ENCODE measurements at regions not wholly inside any gene's neighbourhood (a gene's known extent, or its start where the extent isn't known, plus 50 kb on each side); places are given as distances from the start of the nearest gene placed in this dataset.

DNA sequence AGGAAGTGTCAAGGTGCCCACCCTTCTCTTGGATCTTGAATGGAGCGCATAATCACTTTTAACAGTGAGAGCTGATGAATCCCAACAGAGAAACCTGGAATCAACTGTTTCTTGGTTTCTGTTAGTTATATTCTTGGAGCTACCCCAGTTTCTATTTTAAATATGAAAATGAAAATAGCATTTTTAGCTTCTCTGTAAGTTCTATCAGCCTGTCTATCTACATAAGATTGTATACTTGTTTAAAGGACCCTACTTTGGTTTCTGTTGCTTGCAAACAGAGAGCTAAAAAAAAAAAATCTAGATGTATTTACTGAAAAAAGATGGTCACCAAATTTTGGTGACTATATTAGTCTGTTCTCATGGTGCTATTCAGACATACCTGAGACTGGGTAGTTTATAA is 670.0 kb downstream of the NCAM2 start:
- Histone ChIP-seq H3K27me3 (no peaks in the 10 kb centered on the region), H3K36me3 (no peaks in the 10 kb centered on the region), H3K27ac (no peak overlapping the region), H3K4me3 (no peak overlapping the region), H3K9me3 (peaks cover 0 to 2% (median 0%) of the 10 kb centered on the region in 12 donors), H3K4me1 (no peaks in the 10 kb centered on the region)
- intact Hi-C loops (cut with DNase I): no loop called here
- ATAC-seq (no peak), DNase-seq (no peak)
- 87 to 97% (median 93%) methylated on average over 1 of the region's 1 CpG for whole genome bisulfite sequencing, 4 donors
- TF ChIP-seq POLR2A (IDR thresholded peaks at IDR 0.05): no peak
- TF ChIP-seq, protein P1, sequence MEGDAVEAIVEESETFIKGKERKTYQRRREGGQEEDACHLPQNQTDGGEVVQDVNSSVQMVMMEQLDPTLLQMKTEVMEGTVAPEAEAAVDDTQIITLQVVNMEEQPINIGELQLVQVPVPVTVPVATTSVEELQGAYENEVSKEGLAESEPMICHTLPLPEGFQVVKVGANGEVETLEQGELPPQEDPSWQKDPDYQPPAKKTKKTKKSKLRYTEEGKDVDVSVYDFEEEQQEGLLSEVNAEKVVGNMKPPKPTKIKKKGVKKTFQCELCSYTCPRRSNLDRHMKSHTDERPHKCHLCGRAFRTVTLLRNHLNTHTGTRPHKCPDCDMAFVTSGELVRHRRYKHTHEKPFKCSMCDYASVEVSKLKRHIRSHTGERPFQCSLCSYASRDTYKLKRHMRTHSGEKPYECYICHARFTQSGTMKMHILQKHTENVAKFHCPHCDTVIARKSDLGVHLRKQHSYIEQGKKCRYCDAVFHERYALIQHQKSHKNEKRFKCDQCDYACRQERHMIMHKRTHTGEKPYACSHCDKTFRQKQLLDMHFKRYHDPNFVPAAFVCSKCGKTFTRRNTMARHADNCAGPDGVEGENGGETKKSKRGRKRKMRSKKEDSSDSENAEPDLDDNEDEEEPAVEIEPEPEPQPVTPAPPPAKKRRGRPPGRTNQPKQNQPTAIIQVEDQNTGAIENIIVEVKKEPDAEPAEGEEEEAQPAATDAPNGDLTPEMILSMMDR (IDR thresholded peaks at IDR 0.05): no peak

- WGBS, 4 donors: 44 to 66% (median 60%) methylated on average over 1 of the region's 1 CpG
- intact Hi-C loops (cut with DNase I): no loop called here
- Histone ChIP-seq H3K36me3 (no peaks in the 10 kb centered on the region), H3K9me3 (peaks cover 0 to 28% (median 6%) of the 10 kb centered on the region in 12 donors), H3K4me1 (no peaks in the 10 kb centered on the region), H3K27me3 (no peaks in the 10 kb centered on the region), H3K27ac (no peak overlapping the region), H3K4me3 (no peak overlapping the region)
- no peak for TF ChIP-seq POLR2A (IDR thresholded peaks at IDR 0.05)
- TF ChIP-seq, protein P1 (IDR thresholded peaks at IDR 0.05): no peak
- ATAC-seq (no peak), DNase-seq (no peak)
Observed at GRCh38 chr21:21673959-21674358, 675.8 kb downstream of the NCAM2 start.

DNA sequence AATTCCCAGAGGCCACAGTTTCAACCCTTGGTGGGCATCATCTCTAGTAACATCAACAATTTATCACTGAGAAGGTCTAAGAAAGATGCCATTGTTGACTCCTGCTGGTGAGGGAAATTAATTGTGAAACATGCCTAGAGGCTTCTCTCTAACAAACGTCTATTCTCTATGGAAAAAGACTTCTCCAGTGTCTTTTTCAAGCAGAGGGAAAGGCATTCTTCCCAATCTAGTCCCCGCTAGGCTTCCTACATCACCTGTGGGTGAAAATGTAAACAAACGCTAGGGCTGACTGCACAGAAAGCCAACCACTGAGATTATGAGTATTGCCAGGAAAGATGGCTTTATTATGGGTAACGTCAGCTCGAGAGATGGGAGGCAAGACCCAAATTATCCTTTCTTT is 677.4 kb downstream of the NCAM2 start:
- Histone ChIP-seq H3K4me3 (no peak overlapping the region), H3K27ac (no peak overlapping the region), H3K27me3 (no peaks in the 10 kb centered on the region), H3K4me1 (no peaks in the 10 kb centered on the region), H3K36me3 (no peaks in the 10 kb centered on the region), H3K9me3 (peaks cover 0 to 36% (median 13%) of the 10 kb centered on the region in 12 donors)
- TF ChIP-seq, protein P1 (IDR thresholded peaks at IDR 0.05): no peak
- TF ChIP-seq POLR2A (IDR thresholded peaks at IDR 0.05): no peak
- intact Hi-C loops (cut with DNase I): no loop called here
- 64 to 67% (median 66%) methylated on average over 5 of the region's 5 CpGs for WGBS, 4 donors
- DNase-seq (no peak), ATAC-seq (no peak)

GRCh38 chr21:21682172-21682571 is 684.0 kb downstream of the NCAM2 start:
- intact Hi-C loops (cut with DNase I): no loop called here
- WGBS, 4 donors: 62 to 72% (median 65%) methylated on average over 2 of the region's 2 CpGs
- Histone ChIP-seq H3K27me3 (no peaks in the 10 kb centered on the region), H3K36me3 (no peaks in the 10 kb centered on the region), H3K27ac (no peak overlapping the region), H3K9me3 (peaks cover 0 to 31% (median 13%) of the 10 kb centered on the region in 12 donors), H3K4me3 (no peak overlapping the region), H3K4me1 (no peaks in the 10 kb centered on the region)
- TF ChIP-seq, protein P1 (IDR thresholded peaks at IDR 0.05): no peak
- TF ChIP-seq POLR2A (IDR thresholded peaks at IDR 0.05): no peak
- DNase-seq (no peak), ATAC-seq (no peak)
